DOHH2 (cell line): ENCODE measurements at regions not wholly inside any gene's neighbourhood (a gene's known extent, or its start where the extent isn't known, plus 50 kb on each side); places are given as distances from the start of the nearest gene placed in this dataset.

Source experiments
- H3F3A ChIP-seq: fragments of 200-600 bp; sonication (generic), shearing (Covaris generic); 2 replicates; pipeline ENCODE4 v1.6.0; 2016; ENCODE audit warnings: antibody characterized with exemption, mild to moderate bottlenecking; ENCODE audit not compliant: control insufficient read depth, insufficient read depth
- H3K27ac ChIP-seq: fragments of 200-600 bp; sonication (generic); 2 replicates; pipeline ENCODE4 v1.5.1; 2014; ENCODE audit warnings: low read depth, mild to moderate bottlenecking, low read length, moderate library complexity
- H3K27me3 ChIP-seq: fragments of 200-600 bp; sonication (generic); 2 replicates; pipeline ENCODE4 v1.6.1; 2014; ENCODE audit warnings: mild to moderate bottlenecking, low read length, mixed read lengths; ENCODE audit not compliant: control insufficient read depth
- H3K36me3 ChIP-seq: fragments of 200-600 bp; sonication (generic); 2 replicates; pipeline ENCODE4 v1.6.1; 2014; ENCODE audit warnings: mild to moderate bottlenecking, low read length, moderate library complexity, mixed read lengths; ENCODE audit not compliant: control insufficient read depth
- H3K4me1 ChIP-seq: fragments of 200-600 bp; sonication (generic); 2 replicates; pipeline ENCODE4 v1.6.1; 2014; ENCODE audit warnings: mild to moderate bottlenecking, low read length, mixed read lengths; ENCODE audit not compliant: control insufficient read depth
- H3K4me2 ChIP-seq: fragments of 200-600 bp; sonication (generic); 2 replicates; pipeline ENCODE4 v1.6.0; 2014; ENCODE audit warnings: mild to moderate bottlenecking, low read length, moderate library complexity
- H3K4me3 ChIP-seq: fragments of 200-600 bp; sonication (generic); 2 replicates; pipeline ENCODE4 v1.5.1; 2014; ENCODE audit warnings: mild to moderate bottlenecking, low read length, mixed read lengths
- H3K79me2 ChIP-seq: fragments of 200-600 bp; sonication (generic); 2 replicates; pipeline ENCODE4 v1.6.1; 2014; ENCODE audit warnings: mild to moderate bottlenecking, low read length, mixed read lengths; ENCODE audit not compliant: control insufficient read depth
- H3K9me2 ChIP-seq: fragments of 200-600 bp; sonication (generic); replicated peaks from 2 replicates; pipeline ENCODE4 v1.6.1; 2014; ENCODE audit warnings: mild to moderate bottlenecking, low read length, mixed read lengths; ENCODE audit not compliant: control insufficient read depth
- H3K9me3 ChIP-seq: fragments of 200-600 bp; sonication (generic); 2 replicates; pipeline ENCODE4 v1.6.1; 2014; ENCODE audit warnings: antibody characterized with exemption, low read length, mixed read lengths; ENCODE audit not compliant: control insufficient read depth, insufficient read depth
- H4K20me1 ChIP-seq: fragments of 200-600 bp; sonication (generic); 2 replicates; pipeline ENCODE4 v1.6.0; 2014; ENCODE audit warnings: low read depth, mild to moderate bottlenecking, antibody characterized with exemption, low read length, moderate library complexity; ENCODE audit not compliant: control insufficient read depth, insufficient read depth
- CTCF ChIP-seq: fragments of 200-600 bp; sonication (generic); IDR thresholded peaks from one replicate; pipeline ENCODE4 v1.5.1; 2014; ENCODE audit warnings: antibody characterized with exemption, mild to moderate bottlenecking, low read depth, low read length; ENCODE audit not compliant: poor library complexity, severe bottlenecking
- EZH2phosphoT487 ChIP-seq: fragments of 200-600 bp; sonication (generic); IDR thresholded peaks from 2 replicates; pipeline ENCODE4 v1.6.1; 2017; ENCODE audit warnings: borderline replicate concordance, mild to moderate bottlenecking, antibody characterized with exemption, low read length, moderate library complexity, mixed read lengths

GRCh38 chr13:76600081-76600480, 286.1 kb downstream of the KCTD12 start:
- Histone ChIP-seq H3K27ac (no peak overlapping the region), H3K4me3 (no peak overlapping the region), H3K27me3 (no peaks in the 10 kb centered on the region), H4K20me1 (no peaks in the 10 kb centered on the region), H3K9me3 (no peaks in the 10 kb centered on the region), H3K4me1 (no peaks in the 10 kb centered on the region), H3K4me2 (no peak overlapping the region), H3K9me2 (no peaks in the 10 kb centered on the region), H3K79me2 (no peaks in the 10 kb centered on the region), H3F3A (no peaks in the 10 kb centered on the region), H3K36me3 (no peaks in the 10 kb centered on the region)
- TF ChIP-seq CTCF = no peak
- no peak for TF ChIP-seq EZH2phosphoT487

DNA sequence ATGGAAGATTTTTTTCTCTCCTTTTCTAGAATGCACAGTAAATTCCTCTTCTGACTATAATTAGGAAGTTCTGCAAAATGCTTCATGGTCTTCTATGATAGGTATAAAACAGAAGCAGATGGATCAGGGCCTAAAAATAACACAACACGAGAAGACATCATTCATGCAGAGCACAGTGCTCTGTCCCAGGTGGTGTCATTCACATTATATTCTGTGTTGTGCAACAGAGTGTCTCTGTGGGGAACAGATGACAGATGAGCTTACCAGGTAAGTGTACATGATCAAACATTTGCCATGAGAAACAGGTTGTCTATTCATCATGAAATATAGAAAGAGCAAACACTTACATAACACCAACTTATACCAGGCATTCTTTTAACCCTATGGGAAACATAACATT, 288.3 kb downstream of the KCTD12 start:
- H3K4me3 ChIP-seq = no peak overlapping the region
- H3K36me3 ChIP-seq = no peaks in the 10 kb centered on the region
- H3F3A ChIP-seq = no peaks in the 10 kb centered on the region
- no peaks in the 10 kb centered on the region for H3K9me2 ChIP-seq
- H3K9me3 ChIP-seq = no peaks in the 10 kb centered on the region
- no peaks in the 10 kb centered on the region for H3K79me2 ChIP-seq
- no peaks in the 10 kb centered on the region for H3K4me1 ChIP-seq
- H3K27me3 ChIP-seq = no peaks in the 10 kb centered on the region
- no peak overlapping the region for H3K4me2 ChIP-seq
- no peaks in the 10 kb centered on the region for H4K20me1 ChIP-seq
- TF ChIP-seq EZH2phosphoT487 = no peak
- TF ChIP-seq CTCF = no peak
- H3K27ac ChIP-seq = no peak overlapping the region

DNA sequence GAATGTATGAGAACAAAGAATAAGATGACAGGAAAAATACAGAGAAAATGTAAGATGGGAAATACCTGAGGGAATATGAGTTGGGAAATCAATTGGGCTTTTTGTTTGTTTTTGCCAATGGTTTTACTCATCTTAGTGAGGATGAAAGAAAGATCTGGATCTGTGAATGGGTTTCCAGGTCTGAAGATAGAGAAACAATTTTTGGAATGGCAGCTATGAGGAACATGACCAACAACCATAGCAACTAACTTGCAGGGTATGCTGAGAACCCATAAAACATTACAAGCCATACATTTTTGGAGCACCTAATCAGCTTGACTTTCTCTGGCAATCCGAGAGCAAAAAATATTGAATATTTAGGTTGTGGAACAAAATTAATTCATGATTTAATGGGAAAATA, 290.0 kb downstream of the KCTD12 start:
- H3K4me2 ChIP-seq = no peak overlapping the region
- H3K27me3 ChIP-seq = no peaks in the 10 kb centered on the region
- H3K9me3 ChIP-seq = no peaks in the 10 kb centered on the region
- no peak overlapping the region for H3K4me3 ChIP-seq
- H3K27ac ChIP-seq = no peak overlapping the region
- H3K79me2 ChIP-seq = no peaks in the 10 kb centered on the region
- H3K36me3 ChIP-seq = no peaks in the 10 kb centered on the region
- no peaks in the 10 kb centered on the region for H3K4me1 ChIP-seq
- H3F3A ChIP-seq = no peaks in the 10 kb centered on the region
- no peaks in the 10 kb centered on the region for H4K20me1 ChIP-seq
- TF ChIP-seq CTCF (no peak), EZH2phosphoT487 (no peak)
- no peaks in the 10 kb centered on the region for H3K9me2 ChIP-seq

DNA sequence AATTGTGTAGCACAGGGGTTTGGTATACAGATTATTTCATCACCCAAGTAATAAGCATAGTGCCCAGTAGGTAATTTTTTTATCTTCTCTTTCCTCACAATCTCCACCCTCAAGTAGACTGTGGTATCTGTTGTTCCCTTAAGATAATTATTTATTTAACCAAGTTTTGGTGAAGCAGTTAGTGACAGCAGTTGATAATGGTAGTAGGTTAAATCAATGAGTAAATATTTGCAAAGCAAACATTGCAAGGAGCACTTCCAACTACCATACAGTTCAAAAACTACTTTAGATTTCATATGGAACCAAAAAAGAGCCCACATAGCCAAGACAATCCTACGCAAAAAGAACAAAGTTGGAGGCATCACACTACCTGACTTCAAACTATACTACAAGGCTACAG, 291.8 kb downstream of the KCTD12 start:
- no peaks in the 10 kb centered on the region for H3K79me2 ChIP-seq
- H3K4me2 ChIP-seq = no peak overlapping the region
- no peaks in the 10 kb centered on the region for H3K27me3 ChIP-seq
- no peaks in the 10 kb centered on the region for H3K4me1 ChIP-seq
- H3K4me3 ChIP-seq = no peak overlapping the region
- H3K9me2 ChIP-seq = no peaks in the 10 kb centered on the region
- H3K9me3 ChIP-seq = no peaks in the 10 kb centered on the region
- H3K27ac ChIP-seq = no peak overlapping the region
- no peaks in the 10 kb centered on the region for H3F3A ChIP-seq
- no peak for TF ChIP-seq CTCF
- no peak for TF ChIP-seq EZH2phosphoT487
- no peaks in the 10 kb centered on the region for H3K36me3 ChIP-seq
- no peaks in the 10 kb centered on the region for H4K20me1 ChIP-seq
